Mesothelial cell of epicardium (in vitro differentiated cells): ENCODE measurements at regions not wholly inside any gene's neighbourhood (a gene's known extent, or its start where the extent isn't known, plus 50 kb on each side); places are given as distances from the start of the nearest gene placed in this dataset.

ENCODE experiments used
- DNase-seq, 2 experiments: peaks; one replicate each; pipeline ENCODE4 v3.0.0; 2021; ENCODE audit warnings: low spot score in 2 of 2; ENCODE audit not compliant: unreplicated experiment in 2 of 2
- H3K27ac Mint-ChIP-seq: 2 replicates; pipeline ENCODE4 v1.8.0; 2021; ENCODE audit warnings: mixed read lengths
- H3K27me3 Mint-ChIP-seq: 2 replicates; pipeline ENCODE4 v1.8.0; 2021; ENCODE audit warnings: low read depth, mixed read lengths
- H3K36me3 Mint-ChIP-seq: 2 replicates; pipeline ENCODE4 v1.8.0; 2021; ENCODE audit warnings: mixed read lengths
- H3K4me1 Mint-ChIP-seq: 2 replicates; pipeline ENCODE4 v1.8.0; 2021; ENCODE audit warnings: mixed read lengths
- H3K4me3 Mint-ChIP-seq: 2 replicates; pipeline ENCODE4 v1.8.0; 2021; ENCODE audit warnings: mild to moderate bottlenecking, moderate library complexity, mixed read lengths
- H3K9me3 Mint-ChIP-seq: 2 replicates; pipeline ENCODE4 v1.8.0; 2021; ENCODE audit warnings: mixed read lengths
- CTCF ChIP-seq: fragments of 200-600 bp; sonication (generic); IDR thresholded peaks from one replicate; pipeline ENCODE4 v1.5.0; 2021; ENCODE audit warnings: antibody characterized with exemption; ENCODE audit not compliant: unreplicated experiment

DNA sequence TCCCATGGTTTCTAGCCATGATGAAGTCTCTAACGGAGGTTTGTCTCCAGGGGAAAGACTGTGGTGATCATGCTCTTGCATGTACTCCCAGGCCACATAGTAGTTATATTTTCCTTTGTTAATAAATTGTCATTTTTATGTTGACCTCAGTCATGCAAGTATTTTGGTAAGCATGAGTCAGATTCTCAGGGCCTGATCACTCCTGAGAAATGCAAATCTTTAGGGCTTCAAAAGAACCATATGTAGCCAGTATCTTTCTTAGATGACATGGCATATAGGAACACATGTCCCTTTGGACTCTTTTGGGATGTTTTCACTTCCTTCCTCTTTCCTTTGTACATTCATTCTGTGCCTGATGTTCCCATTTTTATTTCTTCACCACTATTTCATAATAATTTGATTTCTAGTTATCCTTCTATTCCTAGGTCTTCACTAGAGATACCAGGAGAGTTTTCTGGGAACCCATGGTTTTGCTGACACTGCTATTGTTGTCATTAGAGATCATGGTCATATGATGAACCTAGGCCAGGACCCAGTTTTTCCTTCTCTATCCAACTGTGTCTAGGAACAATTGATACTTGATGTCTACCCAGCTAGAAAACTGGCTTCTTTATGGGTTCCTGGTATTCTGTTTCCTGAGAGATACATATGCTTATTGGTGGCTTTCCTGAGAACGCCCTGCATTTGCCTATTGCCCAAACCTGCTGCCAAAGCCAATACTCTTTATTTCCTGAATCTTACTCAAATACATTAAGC lies 248.1 kb upstream of the NREP start:
- H3K4me3 Mint-ChIP-seq, result no peak overlapping the region
- no peak for DNase-seq
- H3K4me1 Mint-ChIP-seq, result peaks cover 11% of the 10 kb centered on the region
- no peak overlapping the region for H3K27ac Mint-ChIP-seq
- TF ChIP-seq CTCF, result no peak
- H3K36me3 Mint-ChIP-seq, result no peaks in the 10 kb centered on the region
- H3K9me3 Mint-ChIP-seq, result no peaks in the 10 kb centered on the region
- no peaks in the 10 kb centered on the region for H3K27me3 Mint-ChIP-seq

DNA sequence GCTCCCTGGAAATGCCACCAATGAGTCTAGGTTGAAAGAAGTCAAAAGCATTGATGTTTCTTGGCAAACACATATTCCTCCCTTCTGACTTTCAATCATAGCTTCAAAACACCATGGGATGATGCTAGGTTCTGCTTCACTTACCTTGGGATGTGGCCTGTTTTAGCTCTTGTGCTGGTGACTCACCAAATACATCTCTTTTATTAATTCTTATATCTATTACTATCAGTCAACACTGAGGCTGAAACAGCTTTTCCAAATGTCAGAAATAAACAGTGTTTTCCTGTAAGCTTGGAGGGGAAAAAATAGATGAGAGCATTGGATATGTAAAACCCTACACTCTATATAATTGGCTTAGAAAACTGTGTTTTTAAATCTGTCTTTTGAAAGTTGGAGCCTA lies 245.4 kb upstream of the NREP start:
- Mint-ChIP-seq H3K36me3 (no peaks in the 10 kb centered on the region), H3K27me3 (no peaks in the 10 kb centered on the region), H3K4me1 (peaks cover 21% of the 10 kb centered on the region), H3K27ac (no peak overlapping the region), H3K9me3 (no peaks in the 10 kb centered on the region), H3K4me3 (no peak overlapping the region)
- TF ChIP-seq CTCF, result no peak
- no peak for DNase-seq

DNA sequence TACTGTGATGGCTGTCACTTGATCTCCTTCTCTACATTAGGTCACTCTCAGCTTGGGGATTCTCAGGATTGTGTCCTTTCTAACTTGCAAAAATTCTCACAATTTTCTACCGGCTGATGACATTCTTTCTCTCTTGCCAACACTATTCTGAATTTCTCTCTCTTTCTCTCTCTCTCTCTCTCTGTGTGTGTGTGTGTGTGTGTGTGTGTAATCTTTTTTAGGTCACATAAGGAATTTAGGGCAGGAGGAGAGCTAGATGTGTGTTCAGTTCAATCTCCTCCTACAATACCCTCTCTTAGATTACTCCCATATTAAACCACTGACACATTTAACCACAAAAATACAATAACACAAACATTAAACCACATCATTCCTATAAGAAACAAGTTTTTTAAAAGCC lies 242.3 kb upstream of the NREP start:
- peaks cover 15% of the 10 kb centered on the region for H3K4me1 Mint-ChIP-seq
- H3K4me3 Mint-ChIP-seq, result no peak overlapping the region
- H3K27ac Mint-ChIP-seq, result no peak overlapping the region
- no peak for TF ChIP-seq CTCF
- H3K9me3 Mint-ChIP-seq, result peaks cover 5% of the 10 kb centered on the region
- DNase-seq, result no peak
- no peaks in the 10 kb centered on the region for H3K27me3 Mint-ChIP-seq
- H3K36me3 Mint-ChIP-seq, result peaks cover under 1% of the 10 kb centered on the region

- H3K4me1 Mint-ChIP-seq, result peaks cover 15% of the 10 kb centered on the region
- no peak overlapping the region for H3K27ac Mint-ChIP-seq
- peaks cover 2% of the 10 kb centered on the region for H3K36me3 Mint-ChIP-seq
- H3K27me3 Mint-ChIP-seq, result no peaks in the 10 kb centered on the region
- no peak for DNase-seq
- peaks cover 7% of the 10 kb centered on the region for H3K9me3 Mint-ChIP-seq
- TF ChIP-seq CTCF, result no peak
- H3K4me3 Mint-ChIP-seq, result no peak overlapping the region
Observed at GRCh38 chr5:111998871-111999270, 241.9 kb upstream of the NREP start.

GRCh38 chr5:111997711-111998110 lies 240.7 kb upstream of the NREP start:
- no peaks in the 10 kb centered on the region for H3K27me3 Mint-ChIP-seq
- peaks cover 15% of the 10 kb centered on the region for H3K4me1 Mint-ChIP-seq
- peaks cover 2% of the 10 kb centered on the region for H3K36me3 Mint-ChIP-seq
- peaks cover 7% of the 10 kb centered on the region for H3K9me3 Mint-ChIP-seq
- H3K4me3 Mint-ChIP-seq, result no peak overlapping the region
- H3K27ac Mint-ChIP-seq, result no peak overlapping the region
- no peak for TF ChIP-seq CTCF
- DNase-seq, result no peak
